ENCODE measurements at regions not wholly inside any gene's neighbourhood (a gene's known extent, or its start where the extent isn't known, plus 50 kb on each side); places are given as distances from the start of the nearest gene placed in this dataset.
A peak's percentile ranks its signal among the peaks of the same experiment; 100 is the strongest.
"Not testable (repeated sequence)": the region's sequence is repeated elsewhere in the genome, so short reads cannot be mapped to it uniquely, and the experiment has no call there.

DNA sequence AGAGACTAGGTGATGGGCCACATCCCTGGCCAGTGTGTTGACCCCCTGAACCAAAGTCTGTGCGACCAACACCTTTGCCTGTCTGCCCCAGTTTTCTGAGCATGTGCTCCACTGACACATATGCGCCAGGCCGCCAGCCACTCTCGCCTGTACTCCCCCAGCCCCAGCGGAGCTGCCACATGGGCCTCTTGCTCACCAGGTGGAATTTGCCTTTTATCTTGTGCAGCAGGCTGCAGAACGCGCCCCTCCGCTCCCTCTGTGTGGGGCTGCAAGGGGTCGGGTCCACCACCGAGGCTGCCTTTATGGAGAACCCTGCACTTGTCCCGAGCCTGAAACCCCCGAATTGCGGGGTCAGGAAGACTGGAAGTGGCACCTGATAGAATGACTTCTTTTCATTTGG, 405.7 kb upstream of the NPAP1 start:
- intact Hi-C loops (cut with DNase I), result no loop called here
- no peak for DNase-seq
- H3K27ac ChIP-seq, result no peak overlapping the region

GRCh38 chr15:24271496-24272244, 403.9 kb upstream of the NPAP1 start:
- peak; percentile 53 for DNase-seq
- intact Hi-C loops (cut with DNase I); H3K27me3 ChIP-seq; H3K9ac ChIP-seq (ENCODE audit: low read depth in 2 of 2, low read length in 2 of 2); H3K9me3 ChIP-seq; H3K4me1 ChIP-seq; H3K36me3 ChIP-seq; H3K4me3 ChIP-seq: not testable (repeated sequence)
- peak overlapping the region; percentile 44 for H3K27ac ChIP-seq

More for the DNA sequence above, 405.7 kb upstream of the NPAP1 start:
- TF ChIP-seq CTCF (IDR thresholded peaks at IDR 0.05), result no peak
- Histone ChIP-seq H3K4me1 (peaks cover 3% of the 10 kb centered on the region), H3K36me3 (no peaks in the 10 kb centered on the region), H3K9me3 (no peaks in the 10 kb centered on the region), H3K4me3 (no peak overlapping the region), H3K27me3 (no peaks in the 10 kb centered on the region), H3K9ac (ENCODE audit: low read depth in 2 of 2, low read length in 2 of 2) (no peak overlapping the region)

DNA sequence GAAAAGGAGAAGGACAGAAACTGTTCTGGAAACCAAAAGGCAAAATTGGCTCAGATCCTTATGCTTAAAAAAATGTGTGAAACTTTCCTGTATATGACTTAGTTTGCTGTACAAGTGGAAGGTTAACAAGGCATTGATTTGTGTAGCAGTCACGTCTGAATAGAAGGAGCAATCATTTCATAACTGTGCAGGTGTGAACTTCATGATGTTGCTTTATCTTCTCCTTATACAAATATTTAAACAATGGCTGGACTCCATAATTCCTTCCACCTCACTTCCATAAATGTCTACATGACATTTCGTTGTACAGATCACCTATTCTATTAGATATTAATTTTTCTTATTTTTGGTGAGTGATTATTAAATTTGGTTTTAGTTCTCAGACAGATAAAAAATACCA, 382.7 kb upstream of the NPAP1 start:
- intact Hi-C loops (cut with DNase I), result no loop called here

DNA sequence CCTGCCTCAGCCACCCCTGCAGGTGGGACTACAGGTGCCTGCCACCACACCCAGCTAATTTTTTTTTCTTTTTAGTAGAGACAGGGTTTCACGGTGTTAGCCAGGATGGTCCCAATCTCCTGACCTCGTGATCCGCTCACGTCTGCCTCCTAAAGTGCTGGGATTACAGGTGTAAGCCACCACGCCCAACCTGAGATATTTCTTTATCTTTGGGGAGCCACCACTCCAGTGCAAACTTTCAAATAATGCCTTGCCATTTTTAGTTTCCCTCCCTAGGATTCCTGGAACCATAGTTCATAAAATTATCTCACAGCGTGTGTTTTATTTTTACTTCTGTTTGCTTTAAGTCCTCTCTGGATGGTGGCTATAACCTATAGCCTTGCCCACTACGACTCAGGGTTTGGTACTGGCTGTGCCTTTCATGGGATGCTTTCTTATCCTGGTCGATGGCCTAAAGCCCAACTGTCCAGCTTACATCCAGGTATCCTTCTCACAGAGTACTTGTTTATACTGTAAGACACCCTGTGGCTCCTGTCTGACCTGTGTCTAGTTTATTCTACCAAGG, 374.7 kb upstream of the NPAP1 start:
- H3K36me3 ChIP-seq; H3K9ac ChIP-seq (ENCODE audit: low read depth in 2 of 2, low read length in 2 of 2); DNase-seq; H3K27me3 ChIP-seq; H3K4me3 ChIP-seq; H3K9me3 ChIP-seq; intact Hi-C loops (cut with DNase I); H3K27ac ChIP-seq; H3K4me1 ChIP-seq: not testable (repeated sequence)

More for the DNA sequence above, 382.7 kb upstream of the NPAP1 start:
- Histone ChIP-seq H3K9ac (ENCODE audit: low read depth in 2 of 2, low read length in 2 of 2) (no peak overlapping the region), H3K36me3 (no peaks in the 10 kb centered on the region), H3K27me3 (no peaks in the 10 kb centered on the region), H3K4me3 (no peak overlapping the region), H3K4me1 (no peaks in the 10 kb centered on the region), H3K27ac (no peak overlapping the region), H3K9me3 (no peaks in the 10 kb centered on the region)
- no peak for TF ChIP-seq CTCF (IDR thresholded peaks at IDR 0.05)
- no peak for DNase-seq

GRCh38 chr15:24301999-24302398, 373.6 kb upstream of the NPAP1 start:
- H3K9ac ChIP-seq (ENCODE audit: low read depth in 2 of 2, low read length in 2 of 2); intact Hi-C loops (cut with DNase I); H3K9me3 ChIP-seq: not testable (repeated sequence)

GRCh38 chr15:24304747-24305146, 370.8 kb upstream of the NPAP1 start:
- H3K27me3 ChIP-seq; H3K9ac ChIP-seq (ENCODE audit: low read depth in 2 of 2, low read length in 2 of 2); H3K9me3 ChIP-seq; DNase-seq; H3K4me3 ChIP-seq; H3K36me3 ChIP-seq; H3K27ac ChIP-seq; intact Hi-C loops (cut with DNase I); H3K4me1 ChIP-seq: not testable (repeated sequence)

More at GRCh38 chr15:24301999-24302398, 373.6 kb upstream of the NPAP1 start:
- H3K4me1 ChIP-seq, H3K36me3 ChIP-seq, H3K27ac ChIP-seq, H3K4me3 ChIP-seq, H3K27me3 ChIP-seq: not testable (repeated sequence)
- DNase-seq, result peak; percentile 20

DNA sequence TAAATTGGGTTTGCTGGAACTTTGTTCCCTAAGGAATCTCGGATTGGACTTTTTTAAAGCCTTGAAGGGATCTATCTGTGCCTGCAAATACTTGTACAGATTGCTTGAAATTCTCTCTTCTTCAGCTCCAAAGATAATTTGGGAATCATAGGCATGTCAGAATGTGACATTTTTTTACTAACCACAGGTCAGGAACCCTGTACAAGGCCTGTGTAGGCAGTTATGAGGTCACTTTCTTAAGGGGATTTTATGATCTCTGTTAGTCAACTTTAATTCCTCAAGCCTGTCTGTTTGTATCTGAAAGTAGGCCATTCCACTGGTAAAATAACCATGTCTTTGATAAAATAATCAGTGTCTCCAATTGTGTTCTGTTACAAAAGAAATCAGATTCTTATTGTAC, 369.9 kb upstream of the NPAP1 start:
- H3K9ac ChIP-seq (ENCODE audit: low read depth in 2 of 2, low read length in 2 of 2); H3K27me3 ChIP-seq; DNase-seq; H3K9me3 ChIP-seq; H3K27ac ChIP-seq; H3K36me3 ChIP-seq; intact Hi-C loops (cut with DNase I); H3K4me1 ChIP-seq; H3K4me3 ChIP-seq: not testable (repeated sequence)

- H3K9ac ChIP-seq (ENCODE audit: low read depth in 2 of 2, low read length in 2 of 2); H3K27me3 ChIP-seq; H3K36me3 ChIP-seq; H3K27ac ChIP-seq; DNase-seq; H3K4me1 ChIP-seq; intact Hi-C loops (cut with DNase I); H3K4me3 ChIP-seq; H3K9me3 ChIP-seq: not testable (repeated sequence)
Observed at GRCh38 chr15:24309700-24310099, 365.9 kb upstream of the NPAP1 start.

DNA sequence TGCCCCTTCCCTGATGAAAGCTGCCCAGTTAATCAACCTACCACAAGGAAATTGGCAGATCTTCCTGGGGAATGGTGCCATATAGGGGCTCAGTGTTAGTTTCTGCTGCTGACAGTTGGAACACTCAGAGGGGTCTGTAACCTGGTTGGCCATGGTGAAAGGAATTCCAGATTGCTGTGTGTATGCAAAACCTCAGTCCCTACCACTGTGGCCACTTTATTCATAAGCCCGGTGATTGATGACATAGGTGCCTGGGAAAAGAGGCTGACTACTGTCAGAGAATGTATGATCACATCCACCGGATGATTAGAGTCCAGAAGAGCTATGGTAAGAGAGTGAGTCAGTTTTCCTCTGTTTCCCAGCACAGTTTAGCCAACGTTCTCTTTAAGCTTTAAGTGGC, 363.9 kb upstream of the NPAP1 start:
- DNase-seq; intact Hi-C loops (cut with DNase I); H3K9me3 ChIP-seq; H3K9ac ChIP-seq (ENCODE audit: low read depth in 2 of 2, low read length in 2 of 2); H3K27ac ChIP-seq; H3K27me3 ChIP-seq; H3K36me3 ChIP-seq; H3K4me3 ChIP-seq; H3K4me1 ChIP-seq: not testable (repeated sequence)

DNA sequence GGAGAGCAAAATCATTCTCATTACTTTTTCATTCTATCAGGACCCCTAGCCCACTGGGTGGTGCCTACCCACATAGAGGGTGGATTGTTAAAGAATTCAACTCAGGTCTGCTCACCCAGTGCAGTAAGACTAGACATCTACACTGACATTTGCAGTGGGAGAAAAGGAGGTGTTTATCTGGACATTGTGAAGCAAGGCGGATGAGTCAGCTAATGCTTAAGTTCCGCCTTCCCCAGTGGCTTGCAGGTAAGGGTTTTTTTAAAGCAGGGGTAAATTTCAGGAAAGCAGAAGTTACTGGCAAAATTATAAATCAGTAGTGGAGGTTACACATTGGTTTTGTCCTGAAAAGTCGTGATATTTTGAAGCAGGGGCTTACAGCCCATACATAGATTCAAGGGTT, 359.2 kb upstream of the NPAP1 start:
- H3K27ac ChIP-seq; H3K9me3 ChIP-seq; H3K4me1 ChIP-seq; DNase-seq; H3K4me3 ChIP-seq; H3K36me3 ChIP-seq; H3K27me3 ChIP-seq; H3K9ac ChIP-seq (ENCODE audit: low read depth in 2 of 2, low read length in 2 of 2); intact Hi-C loops (cut with DNase I): not testable (repeated sequence)

Data from colonic mucosa (tissue), 4 donors.